Mucosa of rectum (tissue), 2 donors: ENCODE measurements at regions not wholly inside any gene's neighbourhood (a gene's known extent, or its start where the extent isn't known, plus 50 kb on each side); places are given as distances from the start of the nearest gene placed in this dataset.
"Not testable (repeated sequence)": the region's sequence is repeated elsewhere in the genome, so short reads cannot be mapped to it uniquely, and the experiment has no call there.

ENCODE experiments used
- H3K27ac ChIP-seq, 2 donors: one replicate each; pipeline ENCODE4 v1.7.0; 2013; ENCODE audit warnings: inconsistent platforms in 2 of 2, low read depth in 2 of 2, low read length in 2 of 2
- H3K27me3 ChIP-seq, 2 donors: one replicate each; pipeline ENCODE4 v1.7.0; 2013; ENCODE audit warnings: low read length in 2 of 2; ENCODE audit not compliant: control insufficient read depth in 2 of 2, insufficient read depth in 2 of 2
- H3K36me3 ChIP-seq, 2 donors: one replicate each; pipeline ENCODE4 v1.7.0; 2013; ENCODE audit warnings: low read length in 2 of 2; ENCODE audit not compliant: control insufficient read depth in 2 of 2, insufficient read depth in 2 of 2
- H3K4me1 ChIP-seq, 2 donors: one replicate each; pipeline ENCODE4 v1.7.0; 2013; ENCODE audit warnings: low read length in 2 of 2, mild to moderate bottlenecking in 1 of 2; ENCODE audit not compliant: control insufficient read depth in 2 of 2, insufficient read depth in 2 of 2
- H3K4me3 ChIP-seq, 2 donors: one replicate each; pipeline ENCODE4 v1.7.0; 2013; ENCODE audit warnings: low read length in 2 of 2
- H3K9ac ChIP-seq, 2 donors: one replicate each; pipeline ENCODE4 v1.7.0; 2013; ENCODE audit warnings: low read length in 2 of 2, low read depth in 1 of 2, mild to moderate bottlenecking in 1 of 2
- H3K9me3 ChIP-seq, 2 donors: one replicate each; pipeline ENCODE4 v1.7.0; 2013; ENCODE audit warnings: low read length in 2 of 2; ENCODE audit not compliant: control insufficient read depth in 2 of 2
- donor health status: healthy.
- donor health status: Normal muscosa, but diverticular disease.

DNA sequence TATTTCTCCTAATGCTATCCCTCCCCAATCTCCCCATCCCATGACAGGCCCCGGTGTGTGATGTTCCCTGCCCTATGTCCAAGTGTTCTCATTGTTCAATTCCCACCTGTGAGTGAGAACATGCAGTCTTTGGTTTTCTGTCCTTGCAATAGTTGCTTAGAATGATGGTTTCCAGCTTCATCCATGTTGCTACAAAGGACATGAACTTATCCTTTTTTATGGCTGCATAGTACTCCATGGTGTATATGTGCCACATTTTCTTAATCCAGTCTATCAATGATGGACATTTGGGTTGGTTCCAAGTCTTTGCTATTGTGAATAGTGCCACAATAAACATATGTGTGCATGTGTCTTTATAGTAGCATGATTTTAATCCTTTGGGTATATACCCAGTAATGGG, 51.3 kb upstream of the RIOK2 start:
- not testable (repeated sequence) for H3K27me3 ChIP-seq, H3K9ac ChIP-seq, H3K36me3 ChIP-seq, H3K9me3 ChIP-seq, H3K4me3 ChIP-seq, H3K27ac ChIP-seq, H3K4me1 ChIP-seq

DNA sequence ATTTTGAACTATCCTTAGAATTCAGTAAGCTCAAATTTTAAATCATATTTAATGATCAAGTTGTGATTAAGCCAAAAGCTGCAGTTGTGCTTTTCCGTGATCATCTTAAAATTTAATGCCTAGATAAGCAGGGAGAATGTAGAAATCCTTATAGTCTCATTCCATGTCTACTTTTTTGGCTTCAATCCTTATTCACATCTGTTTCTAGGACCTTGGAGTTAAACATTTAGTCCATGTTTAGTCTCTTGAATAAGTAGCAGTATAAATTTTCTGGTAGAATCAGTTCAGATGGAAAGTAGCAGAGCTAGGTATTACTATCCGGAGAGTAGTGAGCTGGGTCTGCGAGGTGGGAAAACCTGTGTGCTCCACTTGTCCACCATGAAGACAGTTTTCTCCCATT, 59.3 kb upstream of the RIOK2 start:
- H3K27ac ChIP-seq = no peak overlapping the region
- no peak overlapping the region for H3K4me3 ChIP-seq
- no peaks in the 10 kb centered on the region for H3K27me3 ChIP-seq
- H3K9ac ChIP-seq = no peak overlapping the region
- H3K36me3 ChIP-seq = no peaks in the 10 kb centered on the region
- no peaks in the 10 kb centered on the region for H3K9me3 ChIP-seq
- H3K4me1 ChIP-seq = no peaks in the 10 kb centered on the region

DNA sequence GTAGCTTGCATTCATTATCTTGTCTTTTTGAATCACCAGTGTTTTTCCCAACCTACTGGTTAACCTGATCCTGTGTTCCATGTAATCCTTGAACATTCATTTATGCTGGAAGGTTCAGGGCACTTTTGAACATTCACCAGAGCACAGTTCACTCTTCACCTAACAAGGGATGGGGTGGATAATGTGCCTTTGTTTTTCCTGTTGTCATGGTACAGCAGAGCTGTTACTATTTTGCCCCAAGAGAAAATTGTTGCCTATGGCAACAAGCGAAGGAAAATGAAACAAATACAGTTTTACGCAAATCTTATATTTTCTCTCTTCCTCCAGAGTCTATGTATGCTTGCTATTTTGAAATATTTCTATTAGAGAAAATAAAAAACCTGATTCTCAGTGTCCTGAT, 60.3 kb upstream of the RIOK2 start:
- no peaks in the 10 kb centered on the region for H3K9me3 ChIP-seq
- no peak overlapping the region for H3K9ac ChIP-seq
- no peak overlapping the region for H3K27ac ChIP-seq
- H3K4me1 ChIP-seq = no peaks in the 10 kb centered on the region
- H3K4me3 ChIP-seq = no peak overlapping the region
- H3K36me3 ChIP-seq = no peaks in the 10 kb centered on the region
- H3K27me3 ChIP-seq = no peaks in the 10 kb centered on the region

DNA sequence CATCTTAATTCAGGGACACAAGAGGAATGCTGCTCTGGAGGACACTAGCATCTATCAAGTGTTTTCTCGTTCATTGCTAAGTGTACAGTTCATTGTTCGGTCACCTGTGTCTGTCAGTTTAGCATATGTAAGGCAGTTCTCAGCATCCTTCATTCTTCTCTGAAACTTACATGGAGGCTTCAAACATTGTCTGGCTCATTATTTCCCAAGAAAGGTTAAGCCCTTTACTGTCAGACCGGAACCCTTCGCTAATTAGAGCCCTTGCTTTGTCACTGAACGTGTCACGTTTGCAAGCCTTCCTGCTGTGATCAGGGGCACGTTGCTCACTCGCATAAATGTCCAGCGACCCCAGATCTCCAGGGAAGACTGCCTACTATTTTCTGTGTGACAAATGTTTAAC, 62.3 kb upstream of the RIOK2 start:
- no peak overlapping the region for H3K9ac ChIP-seq
- no peak overlapping the region for H3K27ac ChIP-seq
- no peaks in the 10 kb centered on the region for H3K36me3 ChIP-seq
- H3K4me1 ChIP-seq = no peaks in the 10 kb centered on the region
- H3K4me3 ChIP-seq = no peak overlapping the region
- H3K9me3 ChIP-seq = no peaks in the 10 kb centered on the region
- no peaks in the 10 kb centered on the region for H3K27me3 ChIP-seq

DNA sequence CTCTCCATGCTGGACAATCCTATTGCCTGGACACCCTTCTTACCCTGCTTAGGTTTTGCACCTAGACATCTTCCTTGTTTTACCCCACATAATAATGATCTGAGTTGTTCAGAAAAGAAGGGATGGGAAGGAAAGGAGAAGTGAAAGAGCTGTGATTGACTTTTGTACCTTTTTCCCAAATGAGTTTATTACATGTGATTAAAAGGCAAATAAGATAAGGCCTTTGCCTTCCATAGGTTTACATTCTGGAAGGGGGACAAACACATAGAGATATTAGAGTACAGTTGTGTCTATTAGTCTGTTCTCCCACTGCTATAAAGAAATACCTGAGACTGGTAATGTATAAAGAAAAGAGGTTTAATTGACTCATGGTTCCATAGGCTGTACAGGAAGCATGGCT, 67.1 kb upstream of the RIOK2 start:
- Histone ChIP-seq H3K4me3 (no peak overlapping the region), H3K36me3 (no peaks in the 10 kb centered on the region), H3K27ac (no peak overlapping the region), H3K27me3 (no peaks in the 10 kb centered on the region), H3K9me3 (no peaks in the 10 kb centered on the region), H3K4me1 (no peaks in the 10 kb centered on the region), H3K9ac (no peak overlapping the region)

DNA sequence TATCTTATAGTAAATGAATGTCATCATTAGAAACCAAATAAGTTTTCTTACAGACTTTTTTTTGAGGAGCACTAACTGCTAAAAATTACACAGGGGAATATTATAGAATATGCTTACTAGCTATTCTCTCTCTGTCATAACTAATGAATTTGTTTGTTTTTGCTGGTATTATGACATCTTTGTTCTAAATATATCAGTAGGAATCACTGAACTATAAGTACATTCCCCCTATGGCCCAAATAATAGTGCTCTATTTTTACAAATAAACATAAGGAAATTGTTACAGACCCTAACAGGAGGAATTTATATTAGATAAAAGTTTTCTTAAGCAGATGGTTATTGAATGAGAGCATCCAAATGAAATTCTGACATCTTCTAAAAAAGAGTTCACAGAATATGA, 83.0 kb upstream of the RIOK2 start:
- Histone ChIP-seq H3K27ac (no peak overlapping the region), H3K4me3 (no peak overlapping the region)

DNA sequence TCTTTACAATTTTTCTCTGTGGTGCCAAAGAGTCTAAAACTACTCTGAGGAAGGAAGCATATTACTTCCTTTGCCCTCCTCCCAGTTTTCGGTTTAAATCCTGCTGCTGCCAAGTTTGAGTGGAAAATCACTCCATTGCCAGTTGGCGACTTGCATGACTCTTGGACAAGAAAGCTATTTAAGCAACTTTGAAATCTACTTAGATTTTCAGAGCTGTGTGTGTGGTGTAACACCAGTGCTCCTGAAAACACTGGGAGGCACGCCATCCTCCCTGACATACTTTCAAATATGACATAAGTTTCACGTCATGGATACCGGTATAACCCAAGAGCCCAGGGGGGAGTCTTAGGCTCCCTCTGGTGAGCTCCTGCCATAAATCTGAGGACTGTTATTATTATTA, 83.5 kb upstream of the RIOK2 start:
- H3K4me1 ChIP-seq = no peaks in the 10 kb centered on the region
- H3K4me3 ChIP-seq = no peak overlapping the region
- no peak overlapping the region for H3K9ac ChIP-seq
- H3K27me3 ChIP-seq = no peaks in the 10 kb centered on the region
- H3K27ac ChIP-seq = no peak overlapping the region
- no peaks in the 10 kb centered on the region for H3K36me3 ChIP-seq
- H3K9me3 ChIP-seq = no peaks in the 10 kb centered on the region

More for the DNA sequence above, 83.0 kb upstream of the RIOK2 start:
- no peaks in the 10 kb centered on the region for H3K27me3 ChIP-seq
- no peak overlapping the region for H3K9ac ChIP-seq
- H3K4me1 ChIP-seq = no peaks in the 10 kb centered on the region
- no peaks in the 10 kb centered on the region for H3K36me3 ChIP-seq
- no peaks in the 10 kb centered on the region for H3K9me3 ChIP-seq

DNA sequence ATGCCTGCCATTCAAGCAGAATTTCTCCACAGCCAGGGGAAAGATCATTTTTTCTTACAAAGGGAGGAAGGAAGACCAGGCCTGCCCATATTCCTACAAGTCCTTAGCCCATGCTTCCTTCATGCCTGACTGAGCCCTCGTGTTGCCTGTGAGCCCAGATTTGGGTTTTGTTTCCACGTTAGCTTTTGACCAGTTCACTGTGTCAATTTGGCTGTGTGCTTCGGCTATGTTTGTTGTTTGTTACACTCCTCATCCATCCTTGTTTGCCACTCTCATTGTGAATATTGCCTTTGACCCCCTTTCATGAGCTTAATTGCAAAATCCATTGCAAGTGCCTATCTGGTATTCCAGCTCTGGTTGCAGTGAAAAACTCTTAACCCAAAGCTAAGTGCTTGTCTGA, 84.7 kb upstream of the RIOK2 start:
- no peaks in the 10 kb centered on the region for H3K36me3 ChIP-seq
- H3K9me3 ChIP-seq = no peaks in the 10 kb centered on the region
- no peak overlapping the region for H3K27ac ChIP-seq
- H3K4me3 ChIP-seq = no peak overlapping the region
- H3K27me3 ChIP-seq = no peaks in the 10 kb centered on the region
- H3K9ac ChIP-seq = no peak overlapping the region
- no peaks in the 10 kb centered on the region for H3K4me1 ChIP-seq

DNA sequence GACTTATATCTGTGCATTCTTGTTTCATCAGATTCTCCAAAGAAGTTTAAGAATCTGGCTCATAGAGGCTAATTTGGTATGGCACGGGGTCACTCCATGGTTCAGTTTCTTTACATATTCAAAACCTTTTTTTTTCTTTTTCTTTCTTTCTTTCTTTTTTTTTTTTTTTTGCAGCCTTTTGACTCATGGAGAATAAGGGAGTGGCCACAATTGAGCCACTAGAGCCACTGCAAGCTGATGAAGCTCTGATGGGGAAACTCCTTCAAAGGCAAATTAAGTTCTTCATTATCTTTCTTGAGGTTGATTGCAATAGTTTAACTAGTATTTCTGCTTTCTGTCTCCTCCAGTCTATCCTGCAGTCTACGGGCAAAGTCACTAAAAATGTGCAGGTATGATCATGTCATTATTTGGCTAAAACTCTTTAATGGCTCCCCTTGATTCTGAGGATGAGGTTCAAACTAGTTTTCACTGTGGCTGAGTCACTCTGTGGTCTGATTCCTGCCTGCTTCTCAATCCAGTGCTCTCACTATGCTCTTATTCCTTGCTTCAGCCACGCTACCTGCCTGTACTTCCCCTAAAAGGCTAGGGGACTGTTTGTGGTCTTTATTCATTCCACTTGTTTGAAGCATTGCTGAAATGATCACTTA, 93.5 kb upstream of the RIOK2 start:
- no peaks in the 10 kb centered on the region for H3K36me3 ChIP-seq
- H3K27ac ChIP-seq = no peak overlapping the region
- no peak overlapping the region for H3K9ac ChIP-seq
- H3K27me3 ChIP-seq = no peaks in the 10 kb centered on the region
- no peaks in the 10 kb centered on the region for H3K4me1 ChIP-seq
- no peaks in the 10 kb centered on the region for H3K9me3 ChIP-seq
- no peak overlapping the region for H3K4me3 ChIP-seq

DNA sequence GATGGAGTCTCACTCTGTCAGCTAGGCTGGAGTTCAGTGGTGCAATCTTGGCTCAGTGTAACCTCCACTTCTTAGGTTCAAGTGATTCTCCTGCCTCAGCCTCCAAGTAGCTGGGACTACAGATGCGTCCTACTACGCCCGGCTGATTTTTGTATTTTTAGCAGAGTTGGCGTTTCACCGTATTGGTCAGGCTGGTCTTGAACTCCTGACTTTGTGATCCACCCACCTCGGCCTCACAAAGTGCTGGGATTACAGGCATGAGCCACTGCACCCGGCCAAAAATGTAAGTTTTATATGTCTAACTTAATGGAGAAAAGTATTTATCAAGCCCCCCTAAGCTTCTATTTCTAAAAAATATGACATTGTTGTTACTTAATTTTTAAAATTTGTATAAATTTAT, 98.2 kb upstream of the RIOK2 start:
- H3K9me3 ChIP-seq = no peaks in the 10 kb centered on the region
- no peak overlapping the region for H3K27ac ChIP-seq
- H3K27me3 ChIP-seq = no peaks in the 10 kb centered on the region
- no peak overlapping the region for H3K9ac ChIP-seq
- H3K36me3 ChIP-seq = no peaks in the 10 kb centered on the region
- H3K4me3 ChIP-seq = no peak overlapping the region
- no peaks in the 10 kb centered on the region for H3K4me1 ChIP-seq
